Mucosa of descending colon (tissue), 3 donors: ENCODE measurements at regions not wholly inside any gene's neighbourhood (a gene's known extent, or its start where the extent isn't known, plus 50 kb on each side); places are given as distances from the start of the nearest gene placed in this dataset.

Experiments used
- ATAC-seq: fragments of 200-7000 bp; cut with Tn5 transposase; one replicate; pipeline ENCODE4 v1.9.1; 2020; ENCODE audit warnings: mild to moderate bottlenecking, moderate library complexity
- DNase-seq, 3 donors: peaks; one replicate each; pipeline ENCODE4 v3.0.0-alpha.2; 2020
- H3K36me3 ChIP-seq: fragments of 200-600 bp; one replicate; pipeline ENCODE4 v1.8.0; 2021; ENCODE audit warnings: low read depth, mild to moderate bottlenecking
- H3K4me1 ChIP-seq: fragments of 200-600 bp; one replicate; pipeline ENCODE4 v1.8.0; 2021; ENCODE audit warnings: low read depth, mild to moderate bottlenecking
- H3K4me3 ChIP-seq: fragments of 200-600 bp; one replicate; pipeline ENCODE4 v1.8.0; 2021; ENCODE audit warnings: mild to moderate bottlenecking
- H3K9me3 ChIP-seq: fragments of 200-600 bp; one replicate; pipeline ENCODE4 v1.8.0; 2021; ENCODE audit warnings: mild to moderate bottlenecking
- CTCF ChIP-seq: fragments of 200-600 bp; IDR thresholded peaks from one replicate; pipeline ENCODE4 v1.8.0; 2022; ENCODE audit warnings: antibody characterized with exemption, mild to moderate bottlenecking
- intact Hi-C, 2 donors: fragments of 100-400 bp; cut with DNase I in 1 of 2; cut with micrococcal nuclease in 1 of 2; formaldehyde crosslinking; loops; one replicate each; pipeline versions ENCODE4 v1.11.0 to v1.11.1; 2022; cut with DNase I, micrococcal nuclease
- donor health status: DM: no; HTN: no; CAD: no; lungs with moderate emphysema.
- donor health status: DM: no; HTN: no; CAD: no.
- donor health status: DM: no; HTN: yes; CAD: no.

GRCh38 chr6:144647971-144648651 lies 363.0 kb downstream of the UTRN start:
- intact Hi-C loops = no loop called here
- Histone ChIP-seq H3K4me3 (no peak overlapping the region), H3K36me3 (no peaks in the 10 kb centered on the region), H3K9me3 (no peaks in the 10 kb centered on the region), H3K4me1 (peaks cover 9% of the 10 kb centered on the region)
- no peak for TF ChIP-seq CTCF
- no peak for ATAC-seq
- DNase-seq = no peak

- H3K4me3 ChIP-seq = no peak overlapping the region
- DNase-seq = no peak
- ATAC-seq = no peak
- H3K4me1 ChIP-seq = peaks cover 9% of the 10 kb centered on the region
- intact Hi-C loops = no loop called here
- TF ChIP-seq CTCF = no peak
- no peaks in the 10 kb centered on the region for H3K9me3 ChIP-seq
- no peaks in the 10 kb centered on the region for H3K36me3 ChIP-seq
Measured at GRCh38 chr6:144649085-144649484, 363.9 kb downstream of the UTRN start.

GRCh38 chr6:144651234-144651633 lies 366.1 kb downstream of the UTRN start:
- Histone ChIP-seq H3K36me3 (no peaks in the 10 kb centered on the region), H3K4me3 (no peak overlapping the region), H3K4me1 (peaks cover 9% of the 10 kb centered on the region), H3K9me3 (no peaks in the 10 kb centered on the region)
- intact Hi-C loops = no loop called here
- ATAC-seq (peak; percentile 79), DNase-seq (no peak)
- TF ChIP-seq CTCF = no peak

- Histone ChIP-seq H3K9me3 (no peaks in the 10 kb centered on the region), H3K36me3 (no peaks in the 10 kb centered on the region), H3K4me1 (peaks cover 9% of the 10 kb centered on the region), H3K4me3 (no peak overlapping the region)
- intact Hi-C loops = no loop called here
- TF ChIP-seq CTCF = no peak
- peak; percentile 61 for ATAC-seq
- no peak for DNase-seq
Measured at GRCh38 chr6:144652292-144652891, 367.3 kb downstream of the UTRN start.

GRCh38 chr6:144653885-144654505 lies 368.9 kb downstream of the UTRN start:
- Histone ChIP-seq H3K36me3 (no peaks in the 10 kb centered on the region), H3K9me3 (no peaks in the 10 kb centered on the region), H3K4me3 (no peak overlapping the region), H3K4me1 (peaks cover 9% of the 10 kb centered on the region)
- intact Hi-C loops = no loop called here
- DNase-seq (peak in 1 of 3 donors; percentile 13), ATAC-seq (peak; percentile 49)
- TF ChIP-seq CTCF = no peak
